Astrocyte (in vitro differentiated cells and primary cell): ENCODE measurements at regions not wholly inside any gene's neighbourhood (a gene's known extent, or its start where the extent isn't known, plus 50 kb on each side); places are given as distances from the start of the nearest gene placed in this dataset.

Experiments used
- CTCF ChIP-seq: IDR thresholded peaks from 2 replicates; pipeline ENCODE4 v1.5.1; 2011; ENCODE audit warnings: low read depth, mild to moderate bottlenecking, inconsistent platforms, low read length, moderate library complexity; ENCODE audit not compliant: insufficient read depth
- EZH2 ChIP-seq: IDR thresholded peaks from 2 replicates; pipeline ENCODE4 v1.6.1; 2012; ENCODE audit warnings: mild to moderate bottlenecking, low read length, inconsistent platforms; ENCODE audit not compliant: insufficient read depth

GRCh38 chr5:63854076-63854475 lies 108.2 kb downstream of the HTR1A start:
- TF ChIP-seq CTCF (no peak), EZH2 (no peak)
